Right renal pelvis (tissue), 4 donors: ENCODE measurements at regions not wholly inside any gene's neighbourhood (a gene's known extent, or its start where the extent isn't known, plus 50 kb on each side); places are given as distances from the start of the nearest gene placed in this dataset.
"Not testable (repeated sequence)": the region's sequence is repeated elsewhere in the genome, so short reads cannot be mapped to it uniquely, and the experiment has no call there.

Experiments used
- DNase-seq, 4 donors: peaks; one replicate each; pipeline ENCODE4 v3.0.0-alpha.2; 2013; ENCODE audit warnings: low read depth in 4 of 4, low spot score in 3 of 4, missing footprints in 1 of 4

GRCh38 chr11:81365496-81365895, 1368.2 kb downstream of the FAM181B start:
- DNase-seq = no peak

GRCh38 chr11:81359476-81359875, 1374.2 kb downstream of the FAM181B start:
- no peak for DNase-seq

- no peak for DNase-seq
Measured at GRCh38 chr11:81345609-81346008, 1388.1 kb downstream of the FAM181B start.

- no peak for DNase-seq
Measured at GRCh38 chr11:81342966-81343365, 1390.7 kb downstream of the FAM181B start.

- DNase-seq = no peak
Measured at GRCh38 chr11:81340225-81340624, 1393.4 kb downstream of the FAM181B start.

- no peak for DNase-seq
Measured at GRCh38 chr11:81339521-81339920, 1394.1 kb downstream of the FAM181B start.

- no peak for DNase-seq
Measured at GRCh38 chr11:81337756-81338155, 1395.9 kb downstream of the FAM181B start.

GRCh38 chr11:81332276-81332675, 1401.4 kb downstream of the FAM181B start:
- DNase-seq = peak in 1 of 4 donors; percentile 17

GRCh38 chr11:81331611-81332235, 1401.9 kb downstream of the FAM181B start:
- peak in 1 of 4 donors; percentile 15 for DNase-seq

GRCh38 chr11:81331088-81331487, 1402.6 kb downstream of the FAM181B start:
- peak in 1 of 4 donors; percentile 15 for DNase-seq

GRCh38 chr11:81303038-81303664, 1430.5 kb downstream of the FAM181B start:
- DNase-seq = no peak

GRCh38 chr11:81301166-81301830, 1432.4 kb downstream of the FAM181B start:
- DNase-seq = no peak

GRCh38 chr11:81286959-81287358, 1446.7 kb downstream of the FAM181B start:
- DNase-seq = no peak

- no peak for DNase-seq
Measured at GRCh38 chr11:81286550-81286949, 1447.1 kb downstream of the FAM181B start.

GRCh38 chr11:81280228-81280627, 1453.4 kb downstream of the FAM181B start:
- not testable (repeated sequence) for DNase-seq

GRCh38 chr11:81278991-81279390, 1454.7 kb downstream of the FAM181B start:
- DNase-seq = no peak

- DNase-seq = no peak
Measured at GRCh38 chr11:81270686-81271085, 1463.0 kb downstream of the FAM181B start.

- no peak for DNase-seq
Measured at GRCh38 chr11:81267246-81267645, 1466.4 kb downstream of the FAM181B start.

- no peak for DNase-seq
Measured at GRCh38 chr11:81259471-81259870, 1474.2 kb downstream of the FAM181B start.

- no peak for DNase-seq
Measured at GRCh38 chr11:81255895-81256294, 1477.8 kb downstream of the FAM181B start.

- DNase-seq = peak in 1 of 4 donors; percentile 12
Measured at GRCh38 chr11:81253244-81253643, 1480.4 kb downstream of the FAM181B start.

GRCh38 chr11:81246941-81247340, 1486.7 kb downstream of the FAM181B start:
- DNase-seq = no peak
